GM12878 (cell line): ENCODE measurements at regions not wholly inside any gene's neighbourhood (a gene's known extent, or its start where the extent isn't known, plus 50 kb on each side); places are given as distances from the start of the nearest gene placed in this dataset.

Experiments used
- CEBPB ChIP-seq, 2 experiments: fragments of 150-350 bp in 1 of 2; IDR thresholded peaks; 2 replicates each; pipeline ENCODE4 v1.6.1; 2012 to 2014; ENCODE audit warnings: low read depth in 2 of 2, low read length in 2 of 2, borderline replicate concordance in 1 of 2, inconsistent platforms in 1 of 2
- DPF2 ChIP-seq: fragments of 450-650 bp; IDR thresholded peaks from 2 replicates; pipeline ENCODE4 v1.6.1; 2017; ENCODE audit warnings: mild to moderate bottlenecking
- NR2C1 ChIP-seq: fragments of 450-650 bp; IDR thresholded peaks from 2 replicates; pipeline ENCODE4 v1.6.1; 2017; ENCODE audit warnings: antibody characterized with exemption, mild to moderate bottlenecking, moderate library complexity
- POLR2A ChIP-seq: IDR thresholded peaks from 2 replicates; pipeline ENCODE4 v1.6.1; 2011; ENCODE audit warnings: low read depth, mild to moderate bottlenecking, low read length
- POLR2AphosphoS5 ChIP-seq: IDR thresholded peaks from 2 replicates; pipeline ENCODE4 v1.6.1; 2011; ENCODE audit warnings: mild to moderate bottlenecking, low read length, inconsistent platforms
- SIN3A ChIP-seq: IDR thresholded peaks from 2 replicates; pipeline ENCODE4 v1.6.1; 2012; ENCODE audit warnings: low read depth, low read length, improper control_type of control experiment
- SPI1 ChIP-seq: IDR thresholded peaks from 2 replicates; pipeline ENCODE4 v1.6.1; 2011; ENCODE audit warnings: low read depth, mild to moderate bottlenecking, low read length, moderate library complexity, borderline replicate concordance; ENCODE audit not compliant: insufficient read depth
- YY1 ChIP-seq: IDR thresholded peaks from 2 replicates; pipeline ENCODE4 v1.6.1; 2011; ENCODE audit warnings: low read depth, mild to moderate bottlenecking, low read length
- ZNF622 ChIP-seq: fragments of 450-650 bp; IDR thresholded peaks from 2 replicates; pipeline ENCODE4 v1.6.1; 2017; ENCODE audit warnings: mild to moderate bottlenecking, inconsistent platforms
- TF ChIP-seq, protein P1 (sequence below): IDR thresholded peaks from 2 replicates; pipeline ENCODE4 v1.6.1; 2011; ENCODE audit warnings: borderline replicate concordance, low read depth, mild to moderate bottlenecking, moderate library complexity, mixed read lengths, low read length; ENCODE audit not compliant: insufficient read depth; ENCODE audit errors: extremely low read length
- TF ChIP-seq, protein P2 (sequence below): fragments of 450-650 bp; IDR thresholded peaks from 2 replicates; pipeline ENCODE4 v1.6.1; 2017; ENCODE audit warnings: antibody characterized with exemption, mild to moderate bottlenecking, moderate library complexity

DNA sequence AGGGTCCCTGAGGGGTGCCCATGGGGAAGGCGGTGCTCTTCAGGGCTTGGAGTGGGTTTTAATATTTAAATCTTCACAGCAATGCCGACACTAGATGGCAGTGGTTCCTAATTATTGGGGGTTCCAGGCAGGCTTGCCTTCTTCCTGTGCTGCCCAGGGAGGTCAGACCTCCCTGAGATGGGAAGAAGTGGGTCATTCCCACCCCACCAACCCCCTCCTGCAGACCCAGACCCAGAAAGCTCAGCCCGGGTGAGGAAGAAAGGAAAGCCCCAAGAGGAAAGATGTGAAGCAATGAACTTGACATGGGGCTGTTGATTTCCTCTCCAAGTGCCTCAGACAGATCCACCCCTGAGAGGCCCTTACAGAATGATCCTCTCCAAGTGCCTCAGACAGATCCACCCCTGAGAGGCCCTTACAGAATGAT, 85.1 kb upstream of the LANCL2 start (continued):
- TF ChIP-seq, protein P1, sequence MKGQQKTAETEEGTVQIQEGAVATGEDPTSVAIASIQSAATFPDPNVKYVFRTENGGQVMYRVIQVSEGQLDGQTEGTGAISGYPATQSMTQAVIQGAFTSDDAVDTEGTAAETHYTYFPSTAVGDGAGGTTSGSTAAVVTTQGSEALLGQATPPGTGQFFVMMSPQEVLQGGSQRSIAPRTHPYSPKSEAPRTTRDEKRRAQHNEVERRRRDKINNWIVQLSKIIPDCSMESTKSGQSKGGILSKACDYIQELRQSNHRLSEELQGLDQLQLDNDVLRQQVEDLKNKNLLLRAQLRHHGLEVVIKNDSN, result no peak
- TF ChIP-seq NR2C1, result no peak
- TF ChIP-seq ZNF622, result no peak
- no peak for TF ChIP-seq SPI1
- TF ChIP-seq POLR2AphosphoS5, result no peak
- no peak for TF ChIP-seq POLR2A
- no peak for TF ChIP-seq SIN3A
- peak; percentile 34; the same call in 1 of the 2 replicates for TF ChIP-seq YY1
- TF ChIP-seq, protein P2, sequence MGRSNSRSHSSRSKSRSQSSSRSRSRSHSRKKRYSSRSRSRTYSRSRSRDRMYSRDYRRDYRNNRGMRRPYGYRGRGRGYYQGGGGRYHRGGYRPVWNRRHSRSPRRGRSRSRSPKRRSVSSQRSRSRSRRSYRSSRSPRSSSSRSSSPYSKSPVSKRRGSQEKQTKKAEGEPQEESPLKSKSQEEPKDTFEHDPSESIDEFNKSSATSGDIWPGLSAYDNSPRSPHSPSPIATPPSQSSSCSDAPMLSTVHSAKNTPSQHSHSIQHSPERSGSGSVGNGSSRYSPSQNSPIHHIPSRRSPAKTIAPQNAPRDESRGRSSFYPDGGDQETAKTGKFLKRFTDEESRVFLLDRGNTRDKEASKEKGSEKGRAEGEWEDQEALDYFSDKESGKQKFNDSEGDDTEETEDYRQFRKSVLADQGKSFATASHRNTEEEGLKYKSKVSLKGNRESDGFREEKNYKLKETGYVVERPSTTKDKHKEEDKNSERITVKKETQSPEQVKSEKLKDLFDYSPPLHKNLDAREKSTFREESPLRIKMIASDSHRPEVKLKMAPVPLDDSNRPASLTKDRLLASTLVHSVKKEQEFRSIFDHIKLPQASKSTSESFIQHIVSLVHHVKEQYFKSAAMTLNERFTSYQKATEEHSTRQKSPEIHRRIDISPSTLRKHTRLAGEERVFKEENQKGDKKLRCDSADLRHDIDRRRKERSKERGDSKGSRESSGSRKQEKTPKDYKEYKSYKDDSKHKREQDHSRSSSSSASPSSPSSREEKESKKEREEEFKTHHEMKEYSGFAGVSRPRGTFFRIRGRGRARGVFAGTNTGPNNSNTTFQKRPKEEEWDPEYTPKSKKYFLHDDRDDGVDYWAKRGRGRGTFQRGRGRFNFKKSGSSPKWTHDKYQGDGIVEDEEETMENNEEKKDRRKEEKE, result no peak
- no peak for TF ChIP-seq CEBPB (IDR thresholded peaks at IDR 0.05; ENCODE audit: borderline replicate concordance in 1 of 2, low read depth in 2 of 2, low read length in 2 of 2)
- no peak for TF ChIP-seq DPF2
